ENCODE measurements at regions not wholly inside any gene's neighbourhood (a gene's known extent, or its start where the extent isn't known, plus 50 kb on each side); places are given as distances from the start of the nearest gene placed in this dataset.

DNA sequence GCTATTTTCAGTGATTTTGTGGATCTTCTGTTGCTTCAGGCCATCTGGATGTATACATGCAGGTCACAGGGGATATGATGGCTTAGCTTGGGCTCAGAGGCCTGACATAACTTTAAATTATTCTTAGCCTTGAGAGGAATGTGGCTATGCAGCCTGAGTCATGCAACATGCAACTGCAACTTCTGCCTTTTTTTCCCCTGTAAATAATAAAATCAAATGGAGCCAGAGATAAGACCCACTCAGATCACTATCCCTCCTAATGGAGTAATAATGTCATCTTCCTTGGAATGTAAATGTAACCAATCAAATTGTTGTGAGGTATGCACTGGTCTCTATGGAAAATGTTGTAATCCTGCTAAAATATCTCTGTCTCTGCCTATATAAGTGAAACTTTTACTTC, 54.9 kb downstream of the MAGEB17 start:
- DNase-seq (ENCODE audit: low read depth) = no peak

DNA sequence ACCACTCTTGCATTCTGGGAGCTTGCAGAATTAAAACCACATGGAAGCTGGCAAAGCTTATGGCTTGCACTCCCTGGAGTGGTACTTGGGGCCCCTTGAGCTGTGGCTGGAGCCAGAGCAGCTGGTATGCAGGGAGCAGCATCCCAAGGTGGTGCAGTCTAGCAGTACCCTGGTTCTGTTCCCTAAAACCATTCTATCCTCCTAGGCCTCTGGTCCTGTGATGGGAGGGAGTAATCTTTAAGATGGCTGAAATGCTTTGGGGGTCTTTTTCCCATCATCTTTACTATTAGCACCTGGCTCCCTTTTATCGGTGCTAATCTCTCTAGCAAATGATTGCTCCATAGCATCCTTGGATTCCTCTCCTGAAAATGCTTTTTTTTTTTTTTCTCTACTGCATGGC, 56.1 kb downstream of the MAGEB17 start:
- no peak for DNase-seq (ENCODE audit: low read depth)

DNA sequence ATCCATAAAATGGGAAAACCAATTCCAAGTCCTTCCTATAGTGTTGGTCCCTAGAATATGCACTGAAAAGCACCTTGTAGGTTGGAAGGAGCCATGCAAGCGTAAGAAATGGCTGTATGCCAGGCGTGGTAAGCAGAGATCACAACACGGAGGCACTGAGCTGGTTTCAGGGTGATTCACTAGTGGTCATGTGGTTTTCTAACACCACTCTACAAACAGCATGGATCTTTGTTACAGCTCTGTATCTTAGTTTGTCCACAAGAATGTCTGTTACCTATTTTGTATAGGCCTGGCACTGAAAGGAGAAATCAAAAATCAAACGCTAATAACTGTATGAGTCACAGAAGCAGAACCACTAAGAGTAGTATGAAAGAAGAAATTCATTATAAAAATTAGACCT, 71.9 kb downstream of the MAGEB17 start:
- no peak for DNase-seq (ENCODE audit: low read depth)

DNA sequence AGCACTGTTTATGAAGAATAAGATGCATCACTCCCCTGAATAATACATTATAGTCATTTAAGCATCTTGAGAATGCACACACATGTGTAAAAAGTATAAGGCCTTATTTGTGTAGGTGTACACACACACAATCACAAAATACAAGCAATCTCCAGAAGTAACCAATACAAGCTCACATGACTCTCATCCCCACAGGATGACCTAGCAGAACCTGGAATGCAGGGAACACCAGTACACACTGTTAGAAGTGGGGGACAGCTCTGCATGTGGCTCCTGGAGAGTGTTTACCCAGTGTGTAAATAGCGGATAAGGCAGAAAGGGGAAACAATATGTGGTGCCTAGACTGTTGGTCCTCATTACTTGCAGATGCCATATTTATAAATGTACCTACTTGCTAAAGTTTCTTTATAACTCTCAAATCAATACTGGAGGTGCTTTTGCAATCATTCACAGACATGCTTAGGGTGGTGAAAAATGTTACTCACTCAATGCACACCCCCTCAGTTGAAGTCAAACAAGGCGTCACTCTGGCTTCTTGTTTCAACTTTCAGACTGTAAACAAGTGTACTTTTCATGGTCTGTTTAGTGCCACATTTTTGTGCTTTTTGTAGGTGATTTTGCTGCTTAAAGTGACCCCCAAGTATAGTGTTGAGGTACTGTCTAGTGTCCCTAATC, 73.1 kb downstream of the MAGEB17 start:
- no peak for DNase-seq (ENCODE audit: low read depth)

DNA sequence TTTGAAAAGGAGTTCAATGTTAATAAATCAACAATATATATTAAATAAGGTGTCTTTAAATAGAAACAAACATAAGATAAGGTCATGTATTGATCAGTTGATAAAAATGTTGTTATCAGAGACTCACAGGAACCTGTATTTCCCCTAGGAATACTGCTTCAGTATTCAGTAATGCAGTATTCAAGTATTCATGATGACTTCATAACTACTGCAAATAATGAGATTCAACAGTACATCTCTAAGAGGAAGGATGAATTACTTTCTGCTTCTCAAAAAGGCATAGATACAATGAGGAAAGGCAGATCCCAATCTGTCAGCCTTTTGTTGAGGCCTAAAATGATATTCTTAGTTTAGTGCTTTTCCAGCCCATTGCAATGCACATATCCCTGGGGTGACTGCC, 73.7 kb downstream of the MAGEB17 start:
- DNase-seq (ENCODE audit: low read depth) = no peak

DNA sequence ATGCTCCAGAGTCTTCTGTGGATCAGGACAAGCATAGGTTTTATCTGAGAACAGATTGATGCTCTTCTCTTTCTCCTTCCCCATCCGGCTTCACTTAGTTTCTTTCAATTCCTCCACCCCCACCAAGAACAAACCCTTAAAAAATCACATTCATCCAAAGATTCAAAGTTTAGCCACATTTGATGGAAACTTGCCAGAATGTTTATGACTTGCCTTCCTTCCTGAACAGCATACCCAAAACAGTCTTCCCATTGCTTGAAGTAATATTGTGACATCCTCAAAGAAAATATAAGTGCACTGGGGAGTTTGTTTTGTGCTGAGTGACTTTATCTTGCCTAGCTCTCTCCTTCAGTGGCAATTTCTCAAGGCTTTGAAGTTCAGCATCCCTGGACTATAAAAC, 83.0 kb downstream of the MAGEB17 start:
- no peak for DNase-seq (ENCODE audit: low read depth)

DNA sequence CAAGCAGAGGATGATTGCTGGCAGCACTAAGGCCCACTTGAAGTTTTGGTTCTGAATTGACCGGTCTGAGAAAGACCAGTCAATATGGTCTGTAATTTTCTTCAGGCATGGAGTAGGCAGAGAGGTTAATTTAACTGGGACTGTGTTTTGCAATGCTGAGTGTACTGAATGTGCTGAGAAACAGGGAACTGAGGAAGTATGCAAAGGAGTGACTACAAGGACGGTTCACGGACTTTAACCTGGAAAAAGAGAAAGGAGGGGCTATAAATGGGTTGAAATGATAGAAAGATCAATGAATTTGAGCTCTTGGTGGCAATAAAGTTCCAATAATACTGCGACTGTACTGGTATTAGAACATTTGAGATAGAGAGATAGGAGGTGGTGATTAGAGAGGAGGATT, 84.5 kb downstream of the MAGEB17 start:
- no peak for DNase-seq (ENCODE audit: low read depth)

DNA sequence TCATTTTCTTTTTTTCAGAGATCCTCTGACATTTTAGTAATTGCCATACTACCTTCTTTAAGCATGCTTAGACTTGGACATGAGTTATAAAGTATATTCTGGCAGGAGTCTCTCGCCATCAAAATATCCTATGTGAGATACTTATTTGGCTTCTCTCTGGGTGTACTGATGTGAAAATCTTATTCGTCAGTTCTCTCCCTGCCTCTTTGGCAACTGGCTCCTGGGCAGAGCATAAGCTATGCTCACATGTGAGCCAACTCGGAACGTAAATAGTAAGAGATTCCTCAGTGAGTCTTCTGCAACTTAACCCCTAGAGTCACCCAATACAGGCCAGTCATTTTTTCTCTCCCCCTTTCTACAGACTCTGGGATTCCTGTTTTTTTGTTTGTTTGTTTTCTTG, 91.6 kb downstream of the MAGEB17 start:
- DNase-seq (ENCODE audit: low read depth) = no peak

DNA sequence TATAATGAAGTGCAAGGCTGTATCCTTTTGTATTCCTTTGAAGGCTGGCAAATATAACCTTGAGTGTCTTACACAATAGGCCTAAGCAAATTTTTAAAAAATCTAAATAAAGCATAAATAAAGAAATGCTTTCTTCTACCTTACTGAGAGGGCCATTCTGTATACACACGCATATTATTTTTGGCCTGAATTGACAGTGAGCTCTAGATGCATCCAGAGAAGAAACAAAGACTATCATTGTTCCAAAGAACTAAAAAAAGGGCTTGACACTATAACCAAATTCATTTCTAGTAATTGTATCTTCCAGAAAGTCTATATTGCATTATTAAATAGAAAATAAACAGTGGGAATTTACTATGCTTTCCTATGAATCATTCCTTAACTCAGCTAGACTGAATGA, 100.2 kb downstream of the MAGEB17 start:
- DNase-seq (ENCODE audit: low read depth) = no peak

DNA sequence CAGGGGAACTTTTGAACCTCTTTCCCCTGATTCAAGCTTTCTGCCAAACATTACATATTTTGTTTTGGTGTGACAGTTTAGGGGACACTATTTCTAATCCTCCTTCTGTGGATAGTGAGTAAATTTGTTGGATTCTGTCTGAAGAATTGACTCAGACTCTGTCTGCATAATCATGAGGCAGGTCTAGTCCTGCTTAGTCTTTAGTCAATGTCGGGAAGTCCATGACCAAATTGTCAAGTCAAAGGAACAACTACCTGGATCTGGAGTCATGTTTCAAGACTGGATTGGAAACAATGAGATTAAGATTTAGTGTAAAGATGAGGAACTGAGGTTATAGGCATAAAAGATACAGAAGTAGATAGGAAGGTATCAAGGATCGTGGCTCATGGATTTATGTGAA, 100.9 kb downstream of the MAGEB17 start:
- DNase-seq (ENCODE audit: low read depth) = no peak

DNA sequence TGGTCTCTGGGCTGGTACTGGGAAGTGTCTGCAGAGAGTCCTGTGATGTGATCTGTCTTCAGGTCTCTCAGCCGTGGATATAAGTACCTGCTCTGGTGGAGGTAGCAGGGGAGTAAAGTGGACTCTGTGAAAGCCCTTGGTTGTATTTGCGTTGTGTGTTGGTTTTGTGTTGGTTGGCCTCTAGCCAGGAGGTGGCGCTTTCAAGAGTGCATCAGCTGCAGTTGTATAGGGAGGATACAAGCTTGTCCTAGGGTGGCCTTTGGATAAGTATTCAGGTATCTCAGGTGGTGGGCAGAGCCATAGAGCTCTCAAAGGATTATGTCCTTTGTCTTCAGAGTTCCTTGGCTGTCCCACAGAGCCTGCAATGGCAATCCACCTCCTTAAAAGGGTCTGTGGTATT, 111.6 kb downstream of the MAGEB17 start:
- no peak for DNase-seq (ENCODE audit: low read depth)

DNA sequence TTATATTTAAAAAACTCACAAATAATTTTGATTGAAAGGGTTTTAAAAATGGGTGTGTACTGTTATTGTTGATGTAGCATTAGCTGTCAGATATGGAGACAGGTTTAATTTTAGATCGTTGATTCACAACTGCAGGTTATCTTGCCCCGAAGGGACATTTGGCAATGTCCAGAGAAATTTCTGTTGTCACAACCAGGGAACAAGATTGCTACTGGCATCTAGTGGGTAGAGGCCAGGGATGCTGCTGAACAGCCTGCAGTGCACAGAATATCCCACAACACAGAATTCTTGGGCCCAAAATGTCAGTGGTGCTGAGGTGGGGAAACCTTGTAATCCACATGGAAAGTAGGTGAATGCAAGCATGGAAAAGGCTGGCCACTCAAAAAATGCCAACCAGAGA, 114.9 kb downstream of the MAGEB17 start:
- no peak for DNase-seq (ENCODE audit: low read depth)

DNA sequence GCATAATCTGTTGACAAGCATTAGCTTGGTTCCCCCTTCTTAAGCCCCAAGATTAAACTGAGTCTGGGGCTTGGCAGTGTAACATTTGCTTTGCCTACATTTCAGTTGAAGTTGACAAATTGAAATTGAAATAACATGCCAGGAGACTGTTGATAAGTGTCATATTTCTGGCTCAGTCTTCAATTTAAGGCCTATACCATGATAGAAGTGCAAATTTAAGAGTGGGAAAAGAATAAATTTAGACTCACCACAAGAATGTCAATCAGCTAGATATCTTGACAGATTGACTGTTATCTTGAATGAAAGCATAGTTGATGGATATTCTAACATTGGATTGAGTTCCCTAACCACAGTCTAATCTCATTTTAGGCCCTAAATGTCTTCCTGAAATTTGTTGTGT, 117.6 kb downstream of the MAGEB17 start:
- no peak for DNase-seq (ENCODE audit: low read depth)

DNA sequence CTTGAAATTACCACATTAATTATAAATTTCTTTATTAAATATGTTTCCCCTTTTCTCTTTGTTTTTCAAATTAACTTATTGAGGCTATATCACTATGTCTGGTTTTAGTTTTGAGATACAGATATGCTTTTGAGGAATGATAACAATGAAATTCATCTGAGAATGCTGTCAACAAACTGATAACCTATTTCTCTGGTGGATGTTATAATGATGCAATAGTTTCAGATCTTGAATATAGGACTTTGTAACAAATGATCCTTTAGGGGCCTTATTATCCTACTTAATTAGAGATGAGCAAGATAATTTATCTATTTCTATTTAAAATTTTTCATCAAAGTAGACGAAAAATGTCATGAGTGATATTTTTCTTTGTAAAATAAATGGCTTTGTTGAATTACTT, 123.7 kb downstream of the MAGEB17 start:
- no peak for DNase-seq (ENCODE audit: low read depth)

DNA sequence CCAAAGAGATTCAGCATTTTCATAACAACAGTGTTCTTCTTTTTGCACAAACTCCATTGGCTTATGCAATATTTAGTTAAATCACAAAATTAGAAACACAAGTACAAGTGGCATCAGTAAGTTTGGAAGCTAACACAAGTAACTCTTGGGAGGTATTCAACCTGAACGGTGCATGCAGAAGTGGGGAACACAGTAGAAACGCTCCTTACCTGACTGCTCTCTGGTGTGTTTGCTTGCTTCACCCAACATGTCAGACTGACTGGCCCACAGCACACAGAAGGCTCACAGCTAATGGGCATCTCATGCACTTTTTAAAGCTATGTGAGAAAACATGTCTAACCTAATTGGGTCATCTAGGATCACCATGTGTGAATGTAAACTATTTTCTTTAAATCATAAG, 133.6 kb downstream of the MAGEB17 start:
- no peak for DNase-seq (ENCODE audit: low read depth)

DNA sequence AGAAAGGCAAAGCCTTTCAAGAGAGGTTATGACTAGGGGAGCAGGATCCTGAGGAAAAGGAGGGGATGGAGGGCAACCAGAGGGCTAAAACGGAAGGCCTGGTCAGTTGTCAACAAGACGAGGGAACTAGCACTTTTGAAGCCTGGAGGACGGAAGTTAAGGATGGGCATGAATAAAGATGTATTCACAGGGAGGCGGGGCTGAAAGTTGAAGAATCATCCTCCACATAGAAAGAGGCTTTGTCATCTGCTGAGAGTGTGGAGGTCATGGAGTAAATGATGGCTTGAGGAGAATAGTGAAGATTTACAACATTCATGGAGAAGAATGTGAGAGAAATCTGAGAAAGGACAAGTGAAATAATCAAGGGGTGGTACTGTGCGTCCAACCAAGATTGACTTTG, 137.5 kb downstream of the MAGEB17 start:
- DNase-seq (ENCODE audit: low read depth) = no peak

DNA sequence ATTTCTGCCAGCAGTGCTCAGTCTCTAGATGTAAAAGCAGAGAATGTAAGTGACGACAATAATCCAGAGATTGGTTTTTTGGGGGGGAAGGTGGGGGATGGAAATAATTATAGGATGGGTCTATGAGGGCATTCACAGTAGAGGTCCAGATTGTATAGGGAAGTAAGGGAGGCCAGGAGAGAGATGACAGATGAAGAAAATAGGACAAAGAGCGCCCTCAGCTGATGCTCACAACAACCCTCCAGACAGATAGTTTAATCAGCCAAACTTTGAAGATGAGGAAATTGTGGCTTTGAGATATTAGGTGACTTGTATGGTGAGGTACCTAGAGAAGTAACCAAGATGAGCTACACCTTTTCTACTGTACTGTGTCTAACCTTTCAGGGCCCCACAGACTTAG, 137.9 kb downstream of the MAGEB17 start:
- DNase-seq (ENCODE audit: low read depth) = no peak

DNA sequence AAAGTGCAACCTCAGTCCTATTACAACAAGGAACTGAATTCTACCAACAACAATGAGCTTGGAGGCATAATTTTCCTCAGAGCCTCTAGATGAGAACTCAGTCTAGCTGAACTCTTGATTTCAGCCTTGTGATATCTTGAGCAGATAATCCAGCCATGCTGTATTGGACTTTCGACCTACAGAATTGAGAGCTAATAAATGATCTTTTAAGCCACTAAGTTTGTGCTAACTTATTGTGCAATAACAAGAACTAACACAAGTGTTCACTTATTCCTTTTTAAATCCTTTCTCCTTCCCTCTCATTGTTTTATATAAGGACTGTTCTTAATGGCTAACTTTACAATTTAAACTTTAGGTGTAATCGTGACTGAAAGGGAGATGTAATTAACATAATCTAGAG, 140.7 kb downstream of the MAGEB17 start:
- no peak for DNase-seq (ENCODE audit: low read depth)

DNA sequence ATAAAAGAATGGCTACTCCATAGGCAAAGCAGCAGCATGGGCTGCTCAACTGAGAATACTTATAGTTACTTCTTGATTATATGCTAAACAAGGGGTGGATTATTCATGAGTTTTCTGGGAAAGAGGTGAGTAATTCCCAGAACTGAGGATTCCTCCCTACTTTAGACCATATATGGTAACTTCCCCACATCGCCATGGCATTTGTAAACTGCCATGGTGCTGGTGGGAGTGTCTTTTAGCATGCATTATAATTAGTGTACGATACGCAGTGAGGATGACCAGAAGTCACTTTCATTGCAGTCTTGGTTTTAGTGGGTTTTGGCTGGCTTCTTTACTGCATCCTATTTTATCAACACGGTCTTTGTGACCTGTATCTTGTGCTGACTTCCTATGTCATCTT, 141.5 kb downstream of the MAGEB17 start:
- DNase-seq (ENCODE audit: low read depth) = no peak

DNA sequence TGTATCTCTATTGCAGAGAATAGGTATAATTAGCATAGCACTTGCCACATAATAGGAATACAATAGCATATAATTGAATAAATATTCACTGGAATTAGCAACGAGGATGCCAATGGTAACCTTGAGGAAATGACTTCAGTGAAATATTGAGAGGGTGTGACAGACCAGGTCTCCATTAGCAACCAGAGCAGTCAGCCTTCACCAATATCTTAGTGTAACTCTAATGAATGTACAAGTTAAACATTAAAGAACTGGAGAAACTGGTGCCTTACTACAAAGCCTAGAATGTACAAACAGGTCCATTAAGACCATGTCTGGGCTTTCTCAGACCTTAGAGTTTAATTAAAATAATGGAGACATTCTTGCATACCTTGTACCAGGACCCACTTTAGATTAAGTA, 143.0 kb downstream of the MAGEB17 start:
- no peak for DNase-seq (ENCODE audit: low read depth)

DNA sequence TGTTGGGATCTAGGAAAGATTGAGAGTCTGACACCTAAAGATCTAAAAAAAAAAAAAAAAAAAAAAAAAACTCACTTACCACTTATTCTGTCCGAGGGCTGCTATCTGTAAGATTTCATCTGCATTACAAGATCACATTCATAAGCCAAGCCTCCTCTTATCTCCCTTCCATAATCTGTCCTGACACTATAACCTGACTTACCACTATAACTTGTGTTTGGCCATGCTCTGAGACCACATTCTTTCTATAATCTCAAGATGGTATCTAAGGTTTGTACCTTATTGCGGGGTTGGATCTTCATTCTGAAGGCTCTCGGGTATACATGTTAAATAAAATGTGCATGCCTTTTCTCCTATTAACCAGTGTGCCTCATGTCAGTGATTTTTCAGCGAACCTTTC, 144.4 kb downstream of the MAGEB17 start:
- no peak for DNase-seq (ENCODE audit: low read depth)

DNA sequence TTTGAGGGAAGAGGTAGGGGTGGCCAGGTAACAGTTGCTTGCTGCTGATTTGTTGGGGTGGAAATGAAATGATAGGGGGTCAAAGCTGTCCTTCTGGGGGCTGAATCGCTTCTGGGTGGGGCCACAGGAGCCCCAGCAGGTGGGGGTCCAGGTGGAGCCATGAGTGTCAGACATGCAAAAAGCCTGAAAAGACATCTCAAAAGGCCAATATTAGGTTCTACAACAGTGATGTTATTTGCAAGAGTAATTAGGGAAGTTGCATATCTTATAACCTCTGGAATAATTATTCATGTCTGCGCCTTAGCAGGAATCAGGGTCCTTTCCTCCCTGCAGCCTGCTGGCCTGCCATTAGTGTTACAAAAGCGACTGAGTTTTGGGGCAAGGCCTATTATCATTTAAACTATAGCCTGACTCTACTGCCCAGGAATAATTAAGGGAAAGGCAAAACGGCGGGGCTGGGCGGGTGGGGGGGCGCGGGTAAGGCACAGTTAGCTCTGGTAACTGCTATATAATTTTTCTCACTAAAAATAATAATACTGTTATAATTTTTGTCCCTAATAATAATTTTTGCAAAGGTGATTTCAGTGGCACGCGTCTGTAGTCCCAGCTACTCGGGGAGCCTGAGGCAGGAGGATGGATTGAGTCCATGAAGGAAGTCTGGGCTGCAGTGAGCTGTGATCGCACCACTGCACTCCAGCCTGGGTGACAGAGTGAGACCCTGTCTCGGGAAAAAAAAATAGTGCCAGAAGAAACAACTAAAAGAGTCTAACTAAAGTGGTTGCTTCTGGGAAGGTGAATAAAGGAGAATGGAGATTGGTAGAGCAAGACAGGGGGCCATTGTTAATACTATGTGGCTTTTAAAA, 145.7 kb downstream of the MAGEB17 start:
- DNase-seq (ENCODE audit: low read depth) = no peak

DNA sequence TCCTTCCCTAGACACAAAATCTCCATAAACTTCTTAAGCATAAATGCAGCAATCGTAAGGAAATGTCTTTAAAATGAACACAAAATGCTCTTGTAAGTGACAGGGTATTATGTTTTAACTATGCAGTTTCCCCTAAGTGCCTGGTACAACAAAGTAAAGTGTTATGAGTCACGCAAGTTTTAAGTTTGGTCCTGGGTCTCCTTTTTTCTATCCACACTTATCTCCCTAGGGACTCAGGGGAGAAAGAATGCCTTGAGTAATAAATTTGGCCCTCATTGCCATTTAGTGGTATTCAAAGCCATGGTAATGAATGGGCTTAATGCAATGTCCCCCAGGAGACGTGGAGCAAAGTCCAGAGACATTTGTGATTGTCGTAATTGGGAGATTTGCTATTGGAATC, 149.1 kb downstream of the MAGEB17 start:
- no peak for DNase-seq (ENCODE audit: low read depth)

DNA sequence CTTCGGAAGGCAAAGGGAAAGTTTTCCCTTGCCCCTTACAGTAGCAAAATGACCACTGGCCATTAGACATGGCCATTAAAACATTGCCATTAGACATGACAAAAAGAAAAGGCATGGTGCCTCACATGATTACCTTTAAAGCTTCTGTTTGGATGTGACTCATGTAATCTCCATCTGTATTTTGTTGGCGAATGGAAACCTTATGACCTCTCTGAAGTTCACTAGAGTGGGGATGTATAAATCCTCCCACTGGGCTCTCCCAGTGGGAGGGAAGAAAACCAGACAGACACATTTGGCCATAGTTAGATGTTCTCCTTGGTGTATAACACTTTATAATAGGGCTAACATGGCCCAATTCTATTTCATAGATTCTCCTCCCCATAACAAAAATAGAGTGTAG, 152.6 kb downstream of the MAGEB17 start:
- DNase-seq (ENCODE audit: low read depth) = no peak
